HEK293 (cell line): ENCODE measurements at regions not wholly inside any gene's neighbourhood (a gene's known extent, or its start where the extent isn't known, plus 50 kb on each side); places are given as distances from the start of the nearest gene placed in this dataset.

Experiments used
- CTCF ChIA-PET: fragments of 350-600 bp; formaldehyde crosslinking; extraction: SDS; loops from one replicate; lab custom pipeline; 2021; ENCODE audit warnings: antibody characterized with exemption; lab: Yijun Ruan, JAX
- POLR2A ChIA-PET: fragments of 300-600 bp; formaldehyde crosslinking; extraction: SDS; loops from one replicate; lab custom pipeline; 2020; ENCODE audit warnings: antibody characterized with exemption, inconsistent platforms; lab: Yijun Ruan, JAX
- H3K27ac ChIP-seq: fragments of 200-500 bp; sonication (Bioruptor generic); 2 replicates; pipeline ENCODE4 v1.5.1; 2014; ENCODE audit warnings: low read depth, low read length, control low read depth, inconsistent platforms; ENCODE audit errors: extremely low read depth
- H3K36me3 ChIP-seq, 2 experiments: fragments of 200-500 bp in 1 of 2; sonication (Bioruptor generic) in 1 of 2; 1 replicate in 1 of 2; 2 replicates in 1 of 2; pipeline ENCODE4 v1.5.1; 2014 to 2017; ENCODE audit warnings: inconsistent platforms in 2 of 2, low read length in 2 of 2; ENCODE audit not compliant: control insufficient read depth in 2 of 2, insufficient read depth in 1 of 2
- H3K4me1 ChIP-seq: fragments of 200-500 bp; sonication (Bioruptor generic); 2 replicates; pipeline ENCODE4 v1.5.1; 2014; ENCODE audit warnings: mild to moderate bottlenecking, low read length, inconsistent platforms; ENCODE audit not compliant: control insufficient read depth, insufficient read depth
- H3K4me3 ChIP-seq: 2 replicates; pipeline ENCODE4 v1.5.1; 2011; ENCODE audit warnings: low read depth, mild to moderate bottlenecking, control low read depth, low read length, moderate library complexity
- H3K9me3 ChIP-seq: fragments of 200-500 bp; sonication (Bioruptor generic); 2 replicates; pipeline ENCODE4 v1.5.1; 2014; ENCODE audit warnings: low read depth, low read length, inconsistent platforms; ENCODE audit not compliant: control insufficient read depth, insufficient read depth
- FEZF1 ChIP-seq: fragments of 450-650 bp; formaldehyde crosslinking; IDR thresholded peaks from 2 replicates; pipeline ENCODE4 v1.5.1; 2016; ENCODE audit warnings: missing biosample characterization, missing genetic modification characterization
- HOXC10 ChIP-seq: sonication (generic); formaldehyde crosslinking; IDR thresholded peaks from 2 replicates; pipeline ENCODE4 v1.8.1; 2023; ENCODE audit warnings: mild to moderate bottlenecking, missing genetic modification reagents
- PRDM1 ChIP-seq: fragments of 450-650 bp; formaldehyde crosslinking; IDR thresholded peaks from 2 replicates; pipeline ENCODE4; 2016; ENCODE audit warnings: missing biosample characterization, missing genetic modification characterization
- PRDM4 ChIP-seq: fragments of 450-650 bp; formaldehyde crosslinking; IDR thresholded peaks from 2 replicates; pipeline ENCODE4 v1.5.1; 2017; ENCODE audit warnings: missing biosample characterization, missing genetic modification characterization
- PRDM6 ChIP-seq: fragments of 450-650 bp; formaldehyde crosslinking; IDR thresholded peaks from 2 replicates; pipeline ENCODE4 v1.5.1; 2017; ENCODE audit warnings: missing biosample characterization, missing genetic modification characterization
- REST ChIP-seq: fragments of 450-650 bp; formaldehyde crosslinking; IDR thresholded peaks from 2 replicates; pipeline ENCODE4 v1.5.1; 2016; ENCODE audit warnings: missing biosample characterization, missing genetic modification characterization
- SP7 ChIP-seq: fragments of 450-650 bp; formaldehyde crosslinking; IDR thresholded peaks from 2 replicates; pipeline ENCODE4 v1.5.1; 2016; ENCODE audit warnings: missing biosample characterization, missing genetic modification characterization
- TCF7L2 ChIP-seq: IDR thresholded peaks from 2 replicates; pipeline ENCODE4 v1.6.1; 2011; ENCODE audit warnings: low read depth, mild to moderate bottlenecking, inconsistent platforms, low read length, moderate library complexity, borderline replicate concordance
- WT1 ChIP-seq: fragments of 450-650 bp; formaldehyde crosslinking; IDR thresholded peaks from 2 replicates; pipeline ENCODE4 v1.5.1; 2016; ENCODE audit warnings: missing biosample characterization, missing genetic modification characterization
- YY2 ChIP-seq: fragments of 450-650 bp; formaldehyde crosslinking; IDR thresholded peaks from 2 replicates; pipeline ENCODE4 v1.5.1; 2016; ENCODE audit warnings: missing biosample characterization, missing genetic modification characterization
- ZBTB21 ChIP-seq: fragments of 450-650 bp; formaldehyde crosslinking; IDR thresholded peaks from 2 replicates; pipeline ENCODE4 v1.5.1; 2017; ENCODE audit warnings: missing biosample characterization, missing genetic modification characterization
- ZBTB44 ChIP-seq: fragments of 450-650 bp; IDR thresholded peaks from 2 replicates; pipeline ENCODE4 v1.5.1; 2018; ENCODE audit warnings: missing biosample characterization, mild to moderate bottlenecking, missing genetic modification characterization
- ZIC2 ChIP-seq: fragments of 450-650 bp; formaldehyde crosslinking; IDR thresholded peaks from 2 replicates; pipeline ENCODE4 v1.5.1; 2016; ENCODE audit warnings: missing biosample characterization, missing genetic modification characterization
- ZNF140 ChIP-seq: fragments of 450-650 bp; formaldehyde crosslinking; IDR thresholded peaks from 2 replicates; pipeline ENCODE4 v1.5.1; 2016; ENCODE audit warnings: missing biosample characterization, missing genetic modification characterization
- ZNF19 ChIP-seq: fragments of 450-650 bp; formaldehyde crosslinking; IDR thresholded peaks from 2 replicates; pipeline ENCODE4; 2016; ENCODE audit warnings: missing biosample characterization, missing genetic modification characterization, low read depth
- ZNF26 ChIP-seq: fragments of 450-650 bp; formaldehyde crosslinking; IDR thresholded peaks from 2 replicates; pipeline ENCODE4 v1.5.1; 2016; ENCODE audit warnings: missing biosample characterization, missing genetic modification characterization
- ZNF341 ChIP-seq: fragments of 450-650 bp; formaldehyde crosslinking; IDR thresholded peaks from 2 replicates; pipeline ENCODE4; 2016; ENCODE audit warnings: low read depth, missing biosample characterization, missing genetic modification characterization
- ZNF423 ChIP-seq: fragments of 450-650 bp; formaldehyde crosslinking; IDR thresholded peaks from 2 replicates; pipeline ENCODE4 v1.5.1; 2016; ENCODE audit warnings: missing biosample characterization, missing genetic modification characterization
- ZNF561 ChIP-seq: fragments of 450-650 bp; IDR thresholded peaks from 2 replicates; pipeline ENCODE4 v1.5.1; 2018; ENCODE audit warnings: missing biosample characterization, missing genetic modification characterization, borderline replicate concordance
- ZNF677 ChIP-seq: fragments of 450-650 bp; IDR thresholded peaks from 2 replicates; pipeline ENCODE4 v1.5.0; 2018; ENCODE audit warnings: missing biosample characterization, mild to moderate bottlenecking, missing genetic modification characterization, moderate library complexity
- ZNF785 ChIP-seq: fragments of 450-650 bp; formaldehyde crosslinking; IDR thresholded peaks from 2 replicates; pipeline ENCODE4 v1.5.1; 2016; ENCODE audit warnings: missing biosample characterization, missing genetic modification characterization
- ZNF830 ChIP-seq: fragments of 450-650 bp; IDR thresholded peaks from 2 replicates; pipeline ENCODE4 v1.5.0; 2018; ENCODE audit warnings: missing biosample characterization, missing genetic modification characterization, low read depth, mild to moderate bottlenecking, moderate library complexity
- ZNF843 ChIP-seq: fragments of 450-650 bp; formaldehyde crosslinking; IDR thresholded peaks from 2 replicates; pipeline ENCODE4 v1.5.1; 2016; ENCODE audit warnings: missing biosample characterization, missing genetic modification characterization
- ZSCAN30 ChIP-seq: fragments of 450-650 bp; IDR thresholded peaks from 2 replicates; pipeline ENCODE4 v1.5.1; 2018; ENCODE audit warnings: missing biosample characterization, mild to moderate bottlenecking, missing genetic modification characterization, moderate library complexity
- ZSCAN4 ChIP-seq: fragments of 450-650 bp; formaldehyde crosslinking; IDR thresholded peaks from 2 replicates; pipeline ENCODE4 v1.5.1; 2017; ENCODE audit warnings: missing biosample characterization, missing genetic modification characterization

GRCh38 chr15:81758818-81759284, 287.0 kb downstream of the MEX3B start:
- Histone ChIP-seq H3K4me3 (no peak overlapping the region), H3K36me3 (no peaks in the 10 kb centered on the region), H3K27ac (no peak overlapping the region), H3K9me3 (no peaks in the 10 kb centered on the region), H3K4me1 (no peaks in the 10 kb centered on the region)
- CTCF ChIA-PET: interaction anchor here (1.2 kb wide), 1 partner anchor 13 kb away, joined by 3 read pairs; no protein-coding TSS in a partner anchor
- TF ChIP-seq YY2 (tag by site-specific recombination) (peak; percentile 29; the same call in 1 of the 2 replicates), PRDM4 (tag by site-specific recombination) (0 out of 2 replicates have a peak, but pooled peaks have one; percentile 27), FEZF1 (tag by site-specific recombination) (peak; percentile 82), ZNF843 (tag by site-specific recombination) (peak; percentile 50; the same call in 1 of the 2 replicates), ZNF19 (tag by site-specific recombination) (no peak), ZBTB44 (tag by site-specific recombination) (no peak), PRDM1 (tag by site-specific recombination) (no peak), TCF7L2 (peak; percentile 93), ZNF140 (tag by site-specific recombination) (no peak), ZBTB21 (tag by site-specific recombination) (no peak), PRDM6 (tag by site-specific recombination) (peak; percentile 74), ZNF561 (no peak), WT1 (tag by site-specific recombination) (peak; percentile 79), SP7 (tag by site-specific recombination) (0 out of 2 replicates have a peak, but pooled peaks have one; percentile 14), ZSCAN4 (tag by site-specific recombination) (no peak), ZIC2 (no peak)
- POLR2A ChIA-PET: no interaction called here

GRCh38 chr15:81755626-81756025, 290.2 kb downstream of the MEX3B start:
- ChIA-PET CTCF (no interaction called here), POLR2A (no interaction called here)
- H3K9me3 ChIP-seq: no peaks in the 10 kb centered on the region
- H3K4me3 ChIP-seq: no peak overlapping the region
- no peak overlapping the region for H3K27ac ChIP-seq
- H3K4me1 ChIP-seq: peaks cover 13% of the 10 kb centered on the region
- no peaks in the 10 kb centered on the region for H3K36me3 ChIP-seq
- no peak for TF ChIP-seq REST
- no peak for TF ChIP-seq ZNF423 (tag by site-specific recombination)
- no peak for TF ChIP-seq ZNF677
- TF ChIP-seq ZNF785 (tag by site-specific recombination): no peak
- TF ChIP-seq HOXC10 (CRISPR knock-in tag): no peak
- no peak for TF ChIP-seq ZNF341
- no peak for TF ChIP-seq ZNF830
- no peak for TF ChIP-seq ZSCAN30 (tag by site-specific recombination)
- no peak for TF ChIP-seq WT1 (tag by site-specific recombination)
- no peak for TF ChIP-seq ZNF26 (tag by site-specific recombination)
